OCI-LY1 (cell line): ENCODE measurements at regions not wholly inside any gene's neighbourhood (a gene's known extent, or its start where the extent isn't known, plus 50 kb on each side); places are given as distances from the start of the nearest gene placed in this dataset.

Experiments used
- H2AFZ ChIP-seq: fragments of 200-600 bp; sonication (generic), shearing (Covaris generic); 2 replicates; pipeline ENCODE4 v1.6.0; 2014; ENCODE audit warnings: antibody characterized with exemption, mild to moderate bottlenecking, low read length
- H3F3A ChIP-seq: fragments of 200-600 bp; sonication (generic), shearing (Covaris generic); 2 replicates; pipeline ENCODE4 v1.6.0; 2014; ENCODE audit warnings: mild to moderate bottlenecking, antibody characterized with exemption, low read length, moderate library complexity; ENCODE audit not compliant: insufficient read depth
- H3K27ac ChIP-seq: fragments of 200-600 bp; sonication (generic); 2 replicates; pipeline ENCODE4 v1.5.1; 2014; ENCODE audit warnings: low read length, mixed run types, mild to moderate bottlenecking, low read depth; ENCODE audit not compliant: poor library complexity, severe bottlenecking
- H3K27me3 ChIP-seq: fragments of 200-600 bp; sonication (generic); 2 replicates; pipeline ENCODE4 v1.6.0; 2014; ENCODE audit warnings: antibody characterized with exemption, mild to moderate bottlenecking, low read length, moderate library complexity; ENCODE audit not compliant: insufficient read depth
- H3K36me3 ChIP-seq: fragments of 200-600 bp; sonication (generic); 2 replicates; pipeline ENCODE4 v1.6.1; 2014; ENCODE audit warnings: mild to moderate bottlenecking, antibody characterized with exemption, low read length, moderate library complexity, mixed read lengths; ENCODE audit not compliant: insufficient read depth
- H3K4me1 ChIP-seq: fragments of 200-600 bp; sonication (generic); 2 replicates; pipeline ENCODE4 v1.5.1; 2014; ENCODE audit warnings: mild to moderate bottlenecking, low read length, moderate library complexity; ENCODE audit not compliant: insufficient read depth, severe bottlenecking
- H3K4me2 ChIP-seq: fragments of 200-600 bp; sonication (generic), shearing (Covaris generic); 2 replicates; pipeline ENCODE4 v1.6.1; 2014; ENCODE audit warnings: low read length
- H3K4me3 ChIP-seq: fragments of 200-600 bp; sonication (generic); 2 replicates; pipeline ENCODE4 v1.5.1; 2014; ENCODE audit warnings: low read length, low read depth, mild to moderate bottlenecking, mixed read lengths; ENCODE audit not compliant: poor library complexity, severe bottlenecking
- H3K79me2 ChIP-seq: fragments of 200-600 bp; shearing (Covaris generic); 2 replicates; pipeline ENCODE4 v1.6.1; 2016; ENCODE audit warnings: mixed run types, low read length, mixed read lengths; ENCODE audit not compliant: insufficient read depth
- H3K9ac ChIP-seq: fragments of 200-600 bp; sonication (generic), shearing (Covaris generic); 2 replicates; pipeline ENCODE4 v1.6.1; 2014; ENCODE audit warnings: mild to moderate bottlenecking, low read length, mixed read lengths
- H3K9me2 ChIP-seq: fragments of 200-600 bp; sonication (generic), shearing (Covaris generic); 2 replicates; pipeline ENCODE4 v1.6.1; 2014; ENCODE audit warnings: low read depth, mild to moderate bottlenecking, low read length, mixed read lengths
- H3K9me3 ChIP-seq: fragments of 200-600 bp; shearing (Covaris generic); 2 replicates; pipeline ENCODE4 v1.6.1; 2014; ENCODE audit warnings: low read length, mixed read lengths
- H4K20me1 ChIP-seq: fragments of 200-600 bp; sonication (generic), shearing (Covaris generic); 2 replicates; pipeline ENCODE4 v1.6.0; 2016; ENCODE audit warnings: mild to moderate bottlenecking, low read length; ENCODE audit not compliant: insufficient read depth
- CTCF ChIP-seq: fragments of 200-600 bp; sonication (generic), shearing (Covaris generic); IDR thresholded peaks from 2 replicates; pipeline ENCODE4 v1.5.1; 2017; ENCODE audit warnings: mild to moderate bottlenecking, antibody characterized with exemption, low read length, moderate library complexity, mixed read lengths
- EZH2 ChIP-seq: fragments of 200-600 bp; sonication (generic), shearing (Covaris generic); IDR thresholded peaks from 2 replicates; pipeline ENCODE4 v1.8.0; 2017; ENCODE audit warnings: borderline replicate concordance, mixed run types, mild to moderate bottlenecking, antibody characterized with exemption, low read length, moderate library complexity, mixed read lengths

- Histone ChIP-seq H3K36me3 (no peaks in the 10 kb centered on the region), H3K27ac (no peak overlapping the region), H3F3A (no peaks in the 10 kb centered on the region), H3K4me3 (no peak overlapping the region), H2AFZ (no peak overlapping the region), H3K9ac (no peak overlapping the region), H3K9me3 (no peaks in the 10 kb centered on the region), H3K9me2 (no peaks in the 10 kb centered on the region), H3K4me1 (no peaks in the 10 kb centered on the region), H3K79me2 (no peaks in the 10 kb centered on the region), H3K27me3 (peaks cover 6% of the 10 kb centered on the region; the same call in 1 of the 2 replicates), H3K4me2 (no peak overlapping the region), H4K20me1 (no peaks in the 10 kb centered on the region)
- no peak for TF ChIP-seq CTCF
- TF ChIP-seq EZH2: no peak
These were observed 147.8 kb upstream of the KLF6 start for GRCh38 chr10:3932597-3933375.

- Histone ChIP-seq H3K9ac (no peak overlapping the region), H3K9me3 (no peaks in the 10 kb centered on the region), H3K4me2 (no peak overlapping the region), H3K4me1 (no peaks in the 10 kb centered on the region), H3K36me3 (no peaks in the 10 kb centered on the region), H3K27me3 (no peaks in the 10 kb centered on the region), H2AFZ (no peak overlapping the region), H3K9me2 (no peaks in the 10 kb centered on the region), H4K20me1 (no peaks in the 10 kb centered on the region), H3K4me3 (no peak overlapping the region), H3K79me2 (no peaks in the 10 kb centered on the region), H3F3A (no peaks in the 10 kb centered on the region), H3K27ac (no peak overlapping the region)
- TF ChIP-seq EZH2 (no peak), CTCF (no peak)
These were observed 146.9 kb upstream of the KLF6 start for GRCh38 chr10:3931901-3932300.

DNA sequence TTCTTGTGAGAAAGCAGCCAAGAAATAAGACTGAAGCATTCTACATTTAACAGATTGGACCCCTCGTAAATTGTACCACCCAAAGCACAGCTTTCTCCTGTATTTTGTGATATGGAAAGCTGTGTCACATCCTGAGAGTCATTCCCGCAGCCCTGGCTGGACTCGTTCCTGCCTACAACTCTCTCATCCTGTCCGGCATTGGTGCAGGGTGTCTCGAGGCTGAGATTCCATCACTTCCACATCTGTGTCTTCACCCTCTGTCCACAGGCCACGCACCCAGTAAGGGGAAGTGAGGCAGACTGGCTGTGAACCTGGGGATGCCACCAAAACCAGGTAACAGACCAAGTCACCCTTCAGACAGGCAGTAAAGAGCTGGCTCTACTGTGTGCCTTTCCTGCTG, 146.2 kb upstream of the KLF6 start:
- Histone ChIP-seq H3K27me3 (no peaks in the 10 kb centered on the region), H3K4me2 (no peak overlapping the region), H3K9ac (no peak overlapping the region), H3K9me2 (no peaks in the 10 kb centered on the region), H2AFZ (no peak overlapping the region), H3K27ac (no peak overlapping the region), H3K9me3 (no peaks in the 10 kb centered on the region), H3K36me3 (no peaks in the 10 kb centered on the region), H3F3A (no peaks in the 10 kb centered on the region), H3K4me1 (no peaks in the 10 kb centered on the region), H3K79me2 (no peaks in the 10 kb centered on the region), H3K4me3 (no peak overlapping the region), H4K20me1 (no peaks in the 10 kb centered on the region)
- TF ChIP-seq CTCF (no peak), EZH2 (no peak)
